ENCODE measurements at regions not wholly inside any gene's neighbourhood (a gene's known extent, or its start where the extent isn't known, plus 50 kb on each side); places are given as distances from the start of the nearest gene placed in this dataset.

- no peak for TF ChIP-seq CTCF (IDR thresholded peaks at IDR 0.05; ENCODE audit: borderline replicate concordance, control extremely low read depth, extremely low read depth, insufficient read depth, missing control alignments)
- no peak for DNase-seq (ENCODE audit: low spot score)
- in situ Hi-C loops (cut with MboI; ENCODE audit: low sequenced_read_pairs, unreplicated experiment), result no loop called here
Observed at GRCh38 chr1:188497020-188497419, 1668.3 kb downstream of the PLA2G4A start.

- in situ Hi-C loops (cut with MboI; ENCODE audit: low sequenced_read_pairs, unreplicated experiment), result no loop called here
- no peak for DNase-seq (ENCODE audit: low spot score)
- no peak for TF ChIP-seq CTCF (IDR thresholded peaks at IDR 0.05; ENCODE audit: borderline replicate concordance, control extremely low read depth, extremely low read depth, insufficient read depth, missing control alignments)
Observed at GRCh38 chr1:188499690-188500089, 1670.9 kb downstream of the PLA2G4A start.

- no peak for TF ChIP-seq CTCF (IDR thresholded peaks at IDR 0.05; ENCODE audit: borderline replicate concordance, control extremely low read depth, extremely low read depth, insufficient read depth, missing control alignments)
- no peak for DNase-seq (ENCODE audit: low spot score)
- in situ Hi-C loops (cut with MboI; ENCODE audit: low sequenced_read_pairs, unreplicated experiment), result no loop called here
Observed at GRCh38 chr1:188514917-188515316, 1686.2 kb downstream of the PLA2G4A start.

- no peak for TF ChIP-seq CTCF (IDR thresholded peaks at IDR 0.05; ENCODE audit: borderline replicate concordance, control extremely low read depth, extremely low read depth, insufficient read depth, missing control alignments)
- in situ Hi-C loops (cut with MboI; ENCODE audit: low sequenced_read_pairs, unreplicated experiment), result no loop called here
- no peak for DNase-seq (ENCODE audit: low spot score)
Observed at GRCh38 chr1:188517139-188517538, 1688.4 kb downstream of the PLA2G4A start.

GRCh38 chr1:188551176-188551575 lies 1722.4 kb downstream of the PLA2G4A start:
- DNase-seq (ENCODE audit: low spot score), result no peak
- TF ChIP-seq CTCF (IDR thresholded peaks at IDR 0.05; ENCODE audit: borderline replicate concordance, control extremely low read depth, extremely low read depth, insufficient read depth, missing control alignments), result no peak
- in situ Hi-C loops (cut with MboI; ENCODE audit: low sequenced_read_pairs, unreplicated experiment), result no loop called here

GRCh38 chr1:188557053-188557452 lies 1728.3 kb downstream of the PLA2G4A start:
- no peak for TF ChIP-seq CTCF (IDR thresholded peaks at IDR 0.05; ENCODE audit: borderline replicate concordance, control extremely low read depth, extremely low read depth, insufficient read depth, missing control alignments)
- in situ Hi-C loops (cut with MboI; ENCODE audit: low sequenced_read_pairs, unreplicated experiment), result no loop called here
- no peak for DNase-seq (ENCODE audit: low spot score)

Data from GM13976 (cell line).